Right renal pelvis (tissue), 4 donors: ENCODE measurements at regions not wholly inside any gene's neighbourhood (a gene's known extent, or its start where the extent isn't known, plus 50 kb on each side); places are given as distances from the start of the nearest gene placed in this dataset.

ENCODE experiments used
- DNase-seq, 4 donors: peaks; one replicate each; pipeline ENCODE4 v3.0.0-alpha.2; 2013; ENCODE audit warnings: low read depth in 4 of 4, low spot score in 3 of 4, missing footprints in 1 of 4

DNA sequence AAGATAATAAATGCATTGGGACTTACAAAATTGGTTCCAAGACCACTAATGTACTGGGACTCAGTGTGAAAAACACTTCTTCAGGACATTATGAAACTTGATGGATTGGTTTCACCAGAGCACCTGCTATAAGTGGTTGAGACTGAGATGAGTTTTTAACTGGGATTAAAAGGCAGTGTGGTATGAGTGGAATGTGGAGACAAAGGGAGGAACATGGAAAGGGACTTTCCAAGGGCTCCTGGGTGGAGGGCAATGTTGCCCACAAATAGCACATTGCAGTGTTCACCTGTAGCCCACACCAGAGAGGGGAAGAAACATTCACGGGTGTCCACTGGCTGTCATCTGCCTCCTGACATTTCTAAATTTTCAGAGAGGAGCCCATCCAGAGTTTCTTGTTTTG is 253.3 kb upstream of the TANK start:
- no peak for DNase-seq

DNA sequence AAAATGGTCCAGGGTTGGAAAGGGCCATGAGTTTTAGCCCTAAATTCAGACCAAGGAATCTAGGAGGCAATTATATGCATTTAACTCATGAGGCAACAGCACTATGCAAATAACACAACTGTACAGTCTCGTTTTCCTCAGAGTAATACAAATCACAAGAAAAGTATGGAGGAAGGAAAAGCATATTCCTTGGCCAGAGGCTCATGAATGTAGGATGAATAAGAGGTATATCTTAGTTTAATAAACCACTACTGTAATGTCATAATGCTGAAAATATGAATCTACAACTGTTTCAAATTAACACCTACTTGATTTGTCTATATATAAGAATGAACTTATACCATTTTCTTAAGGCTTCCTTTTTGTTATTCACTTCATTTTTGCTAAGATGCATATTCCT is 252.5 kb upstream of the TANK start:
- DNase-seq = no peak

DNA sequence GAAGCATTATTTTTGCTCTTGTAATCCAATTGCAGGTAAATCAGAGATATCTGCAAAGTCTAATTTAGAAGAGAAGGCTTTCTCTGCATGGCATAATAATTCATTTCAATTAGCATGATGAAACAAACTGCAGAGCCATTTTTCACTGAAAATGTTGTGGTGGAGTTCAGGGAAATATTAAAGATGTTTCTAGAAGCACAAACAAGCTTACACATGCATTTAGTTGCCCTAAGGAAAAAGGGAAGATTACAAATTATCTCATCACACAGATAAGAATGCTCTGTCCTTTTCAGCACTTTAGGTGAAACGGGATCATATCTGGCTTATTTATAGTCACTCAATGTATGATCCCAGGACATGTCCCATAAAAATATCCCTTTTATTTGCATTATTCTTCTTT is 252.1 kb upstream of the TANK start:
- DNase-seq = no peak

DNA sequence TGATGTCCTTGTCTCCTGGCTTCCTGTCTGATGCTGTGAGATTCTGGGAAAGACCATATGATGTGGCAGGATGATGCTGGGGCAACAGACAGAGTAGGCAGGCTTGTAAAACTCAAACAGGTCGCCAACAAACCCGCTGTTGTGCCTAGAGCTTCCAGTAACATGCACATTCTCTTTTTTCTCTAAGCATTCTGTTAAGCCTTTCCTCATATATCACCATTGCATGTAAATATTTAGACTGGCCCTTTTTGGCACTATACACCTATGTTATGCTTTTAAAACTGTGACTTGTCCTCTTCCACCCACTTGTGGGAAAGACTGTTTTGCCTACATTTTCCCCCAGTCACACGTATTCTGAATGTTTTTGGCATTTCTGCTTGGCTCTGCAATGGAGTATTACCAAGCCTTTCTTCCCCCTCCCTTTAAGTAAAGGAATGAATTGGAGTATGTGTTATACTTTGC is 250.4 kb upstream of the TANK start:
- no peak for DNase-seq

DNA sequence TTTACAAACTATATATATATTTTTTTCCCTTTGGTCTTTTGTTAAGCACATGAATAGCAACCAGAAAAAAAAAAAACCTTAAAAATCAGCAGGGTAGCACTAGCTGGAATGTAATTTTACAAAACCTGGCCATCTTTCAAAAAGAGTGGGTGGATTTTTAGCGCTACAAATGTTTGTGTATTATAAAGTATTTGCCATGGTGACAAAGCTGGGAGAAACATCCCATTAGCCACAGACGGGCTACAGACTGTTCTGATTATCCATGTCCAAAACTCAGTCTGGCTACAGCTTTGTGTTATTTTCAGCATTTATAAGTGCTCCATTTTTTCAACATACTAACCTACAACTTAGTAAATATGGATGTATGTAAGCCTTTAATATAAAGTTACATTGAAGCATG is 249.5 kb upstream of the TANK start:
- DNase-seq = no peak

DNA sequence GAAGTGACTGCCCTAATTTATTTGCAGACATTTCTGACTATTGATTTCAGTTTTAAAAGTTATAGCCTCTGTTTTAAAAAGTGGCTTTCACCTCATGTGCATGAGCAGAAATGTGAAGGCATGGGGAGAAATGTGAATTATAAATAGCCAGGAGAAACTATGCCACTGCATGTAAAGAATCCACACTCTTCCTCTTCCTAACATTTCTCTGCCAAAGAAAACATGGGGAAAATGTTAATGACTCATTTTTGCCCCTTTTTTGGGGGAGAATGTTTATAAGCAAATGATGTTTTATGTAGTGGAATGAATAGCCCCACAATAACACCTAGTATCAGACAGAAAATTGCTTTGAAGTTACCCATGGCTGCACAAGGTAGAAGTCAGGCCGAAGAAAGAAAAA is 249.0 kb upstream of the TANK start:
- DNase-seq = no peak

DNA sequence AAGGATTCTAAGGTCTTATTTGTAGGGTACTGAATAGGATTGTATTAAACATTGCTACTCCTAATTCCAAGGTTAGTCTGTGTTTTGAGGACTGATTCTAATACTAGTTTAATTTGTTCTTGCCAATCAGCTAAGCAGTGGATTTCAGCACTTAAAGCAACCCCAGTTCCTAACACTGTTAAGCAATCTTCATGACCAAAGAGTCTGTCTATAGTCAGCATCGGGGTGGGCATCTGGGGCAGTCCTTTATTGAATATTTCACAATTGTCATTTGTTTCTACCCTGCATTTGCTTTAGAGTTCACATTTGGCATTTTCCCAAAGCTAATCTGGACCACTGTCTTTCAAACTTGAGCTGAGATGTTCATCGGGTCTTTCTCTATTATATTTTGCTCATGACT is 248.0 kb upstream of the TANK start:
- no peak for DNase-seq

DNA sequence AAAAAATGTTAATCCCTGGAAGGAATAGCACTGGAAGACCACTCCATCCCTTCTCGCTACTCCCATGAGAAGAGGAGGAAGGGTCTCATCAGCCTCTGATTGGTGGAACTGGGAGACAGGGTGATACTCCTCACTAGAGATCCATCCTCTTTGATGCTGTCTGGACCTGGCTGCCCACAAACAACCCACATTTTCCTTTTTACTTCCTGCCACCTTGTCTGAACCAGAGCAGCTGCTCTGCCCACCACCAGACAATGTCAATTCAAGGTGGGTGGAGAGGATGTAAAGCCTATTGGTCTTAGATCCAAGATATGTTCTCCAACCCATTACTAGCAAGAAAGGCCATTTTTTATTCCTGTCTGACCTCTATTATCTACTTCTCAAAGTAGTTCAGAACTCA is 246.9 kb upstream of the TANK start:
- DNase-seq = no peak

DNA sequence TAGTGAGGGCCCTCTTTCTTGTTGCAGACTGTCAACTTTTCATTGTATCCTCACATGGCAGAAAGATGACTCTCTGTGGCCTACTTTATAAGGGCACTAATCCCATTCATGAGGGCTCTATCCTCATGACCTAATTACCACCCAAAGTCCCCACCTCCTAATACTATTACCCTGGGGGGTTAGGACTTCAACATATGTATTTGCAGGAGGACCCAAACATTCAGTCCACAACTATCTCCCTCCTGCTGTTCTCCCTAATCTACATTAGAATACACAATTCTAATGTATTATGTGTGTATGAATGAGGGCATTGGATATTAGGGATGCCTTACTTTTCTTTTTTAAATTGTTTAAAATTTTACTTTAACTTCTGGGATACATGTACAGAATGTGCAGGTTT is 246.0 kb upstream of the TANK start:
- DNase-seq = no peak

DNA sequence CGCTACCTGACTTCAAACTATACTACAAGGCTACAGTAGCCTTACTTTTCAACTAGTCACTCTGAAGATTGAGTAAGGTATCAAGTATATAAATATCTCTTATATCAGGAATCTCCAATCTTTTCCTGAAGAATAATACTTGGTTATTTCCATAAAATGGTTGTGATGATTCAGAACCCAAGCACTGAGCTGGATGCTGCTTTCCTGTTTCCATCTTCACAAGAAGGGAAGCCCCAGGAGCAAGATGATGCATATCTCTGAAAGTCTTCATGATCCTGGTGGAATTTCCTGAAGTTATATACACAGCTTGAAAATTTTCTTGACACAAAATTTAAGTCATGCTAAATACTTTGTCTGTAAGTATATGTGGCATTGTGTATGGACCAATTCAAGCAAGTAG is 243.9 kb upstream of the TANK start:
- DNase-seq = no peak

DNA sequence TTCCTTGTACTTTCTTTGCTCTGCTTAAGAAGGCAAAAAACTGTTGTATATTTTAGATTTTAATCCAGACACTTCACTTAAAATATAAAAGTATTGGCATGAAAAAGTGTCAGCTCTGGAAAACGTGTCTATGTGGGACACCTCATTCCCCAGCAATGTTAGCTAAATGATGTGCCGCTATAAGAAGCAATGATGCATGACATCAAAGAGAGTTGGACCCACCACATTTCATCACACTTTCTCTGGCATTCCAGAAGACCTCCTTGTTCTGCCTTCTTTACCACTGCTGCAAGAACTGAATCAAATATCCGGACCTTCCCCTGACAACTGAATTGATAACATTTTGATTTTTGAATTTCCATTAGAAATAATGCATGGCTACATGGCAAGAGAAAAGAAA is 242.4 kb upstream of the TANK start:
- no peak for DNase-seq

DNA sequence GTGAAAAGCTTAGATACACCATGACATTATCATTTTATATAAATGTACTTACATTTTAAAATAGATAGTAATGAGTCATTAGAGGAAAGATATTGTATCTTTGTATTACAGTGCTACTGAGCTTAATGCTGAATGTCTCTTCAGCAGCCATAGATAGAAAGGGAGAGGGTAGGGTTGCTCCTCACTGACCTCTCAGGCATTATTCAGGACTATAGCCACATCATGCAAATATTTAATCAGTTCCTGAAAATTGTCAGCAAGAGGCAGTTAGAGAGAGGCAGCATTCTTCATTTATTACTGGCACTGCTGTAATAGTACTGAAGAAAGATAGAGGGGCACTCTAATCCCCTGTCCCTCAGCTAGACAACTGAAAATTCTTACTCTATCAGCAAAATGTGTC is 242.0 kb upstream of the TANK start:
- no peak for DNase-seq

DNA sequence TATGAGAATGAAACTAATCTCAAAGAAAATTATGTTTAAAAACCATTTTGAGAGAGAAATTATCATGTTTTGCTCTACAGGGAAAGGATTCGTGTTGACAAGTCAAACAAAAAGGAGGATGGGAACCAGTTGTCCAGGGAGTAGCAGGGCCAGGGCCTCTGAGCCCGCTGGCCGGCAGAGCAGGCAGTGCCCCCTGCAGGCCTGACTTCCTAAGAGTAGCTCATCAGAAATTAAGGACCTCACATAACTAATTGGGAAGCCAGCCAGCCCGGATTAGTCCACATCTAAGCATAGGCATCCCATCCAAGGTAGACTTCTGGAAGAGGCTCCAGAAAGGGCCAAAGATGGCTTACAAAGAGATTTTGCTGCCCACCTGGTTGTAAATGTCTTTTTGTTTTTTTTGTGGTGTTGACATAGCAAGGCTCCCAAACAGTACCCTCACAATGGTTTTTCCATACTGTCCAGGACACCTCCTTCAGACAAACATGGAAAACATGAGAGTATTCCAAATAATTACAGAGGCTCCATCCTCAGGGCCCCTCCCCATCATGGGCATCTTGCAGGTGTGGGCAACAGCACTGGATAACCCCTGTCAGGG is 241.2 kb upstream of the TANK start:
- no peak for DNase-seq

DNA sequence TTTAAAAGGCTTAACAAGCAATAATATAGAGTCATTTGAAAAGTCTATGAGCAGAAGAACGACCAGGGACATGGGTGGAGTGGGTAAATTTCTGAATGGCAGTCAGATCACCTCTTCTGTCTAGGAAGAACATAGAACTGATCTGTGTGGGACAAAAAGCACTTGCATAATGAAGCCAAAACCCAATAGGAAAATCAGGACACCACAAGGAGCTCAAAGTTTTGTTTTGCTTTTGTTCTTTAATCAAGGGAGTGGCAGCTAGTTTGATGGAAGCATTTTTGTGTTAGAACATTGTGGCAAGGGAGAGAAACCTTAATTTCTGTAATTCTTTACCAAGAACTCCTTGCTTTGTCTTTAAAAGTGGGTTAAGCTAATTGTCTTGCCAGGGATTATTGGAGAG is 240.2 kb upstream of the TANK start:
- DNase-seq = no peak

DNA sequence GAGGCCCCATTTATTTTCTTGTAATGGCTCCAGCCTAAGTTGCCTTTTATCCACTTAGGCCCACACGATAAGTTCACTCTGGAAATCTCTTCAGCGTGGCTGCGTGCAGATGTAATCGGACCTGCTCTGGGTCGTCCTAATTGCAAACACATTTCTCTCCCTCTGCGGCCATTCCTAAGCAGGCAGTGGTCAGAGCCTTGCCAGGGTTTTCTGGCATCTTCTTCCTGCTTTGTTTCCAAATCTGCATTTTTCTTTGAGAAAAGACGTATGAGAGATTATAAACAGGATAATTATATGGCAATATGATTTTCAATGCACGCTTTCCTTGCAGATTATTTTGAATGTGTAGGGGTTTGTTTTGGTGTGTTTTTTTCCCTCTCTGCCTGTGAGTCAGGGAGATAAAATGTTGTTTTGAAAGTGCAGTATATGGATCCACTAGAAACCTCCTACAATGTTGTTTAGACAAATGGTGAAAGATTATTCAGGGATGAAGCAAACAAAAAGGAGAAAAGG is 239.4 kb upstream of the TANK start:
- no peak for DNase-seq

DNA sequence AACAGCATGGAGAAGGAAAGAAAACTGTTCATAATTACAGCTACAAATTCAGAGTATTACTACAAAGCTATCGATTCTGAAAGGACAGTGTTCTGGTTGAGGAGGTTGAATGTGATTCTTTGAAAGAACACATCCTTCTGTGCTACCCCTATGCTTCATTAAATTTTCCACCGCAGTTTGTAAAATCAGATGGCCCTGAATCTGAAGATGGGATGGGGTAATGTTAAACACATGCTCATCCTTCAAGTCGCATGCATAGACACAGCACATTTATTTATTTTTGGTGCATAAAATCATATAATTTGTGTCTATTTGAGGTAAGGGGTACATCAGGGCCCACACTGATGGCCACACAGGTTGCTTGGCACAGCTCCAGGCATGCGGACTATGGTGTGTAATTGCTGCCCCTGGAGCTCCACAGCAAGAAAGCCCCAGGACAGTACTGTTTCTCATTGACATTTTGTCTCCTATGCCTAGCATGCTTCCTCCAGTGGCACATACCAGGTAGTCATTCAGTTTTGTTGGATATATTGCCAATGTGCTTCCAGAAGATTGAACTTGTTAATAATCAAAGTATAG is 238.8 kb upstream of the TANK start:
- DNase-seq = no peak

DNA sequence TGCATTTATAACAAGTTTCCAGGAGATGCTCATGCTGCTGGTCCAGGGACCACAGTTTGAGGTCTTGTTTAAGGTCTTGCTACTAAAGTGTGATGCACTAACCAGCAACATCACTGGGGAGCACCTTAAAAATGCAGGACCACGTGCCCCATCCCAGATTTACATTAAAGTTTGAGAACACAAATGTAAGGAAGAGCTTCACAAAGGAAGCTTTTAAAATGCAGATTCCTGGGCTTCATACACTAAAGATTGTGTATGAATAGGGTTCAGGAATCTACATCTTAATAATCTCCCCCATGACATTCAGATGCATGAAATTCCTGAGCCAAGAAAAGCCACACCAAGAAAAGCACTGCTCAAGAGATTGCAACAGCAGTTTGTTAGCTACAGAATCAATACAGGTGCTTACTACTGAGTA is 235.3 kb upstream of the TANK start:
- DNase-seq = no peak

DNA sequence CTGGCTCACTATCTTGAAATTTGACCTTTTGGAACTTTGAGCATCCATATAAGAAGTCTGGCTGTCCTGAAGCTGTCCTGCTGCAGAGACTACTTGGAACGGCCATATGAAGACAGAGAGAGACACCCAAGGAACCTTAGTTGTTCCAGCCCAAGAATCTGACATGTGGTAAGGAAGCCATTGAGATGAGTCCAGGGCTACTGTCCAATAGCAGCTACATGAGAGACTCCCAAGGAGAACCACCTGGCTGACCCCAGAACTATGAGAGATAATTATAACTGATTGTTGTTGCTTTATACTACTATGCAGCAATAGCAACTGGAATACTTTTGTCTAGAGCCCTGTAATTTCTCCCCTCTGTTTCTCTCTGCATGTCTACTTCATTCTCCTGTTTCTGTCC is 234.3 kb upstream of the TANK start:
- no peak for DNase-seq

DNA sequence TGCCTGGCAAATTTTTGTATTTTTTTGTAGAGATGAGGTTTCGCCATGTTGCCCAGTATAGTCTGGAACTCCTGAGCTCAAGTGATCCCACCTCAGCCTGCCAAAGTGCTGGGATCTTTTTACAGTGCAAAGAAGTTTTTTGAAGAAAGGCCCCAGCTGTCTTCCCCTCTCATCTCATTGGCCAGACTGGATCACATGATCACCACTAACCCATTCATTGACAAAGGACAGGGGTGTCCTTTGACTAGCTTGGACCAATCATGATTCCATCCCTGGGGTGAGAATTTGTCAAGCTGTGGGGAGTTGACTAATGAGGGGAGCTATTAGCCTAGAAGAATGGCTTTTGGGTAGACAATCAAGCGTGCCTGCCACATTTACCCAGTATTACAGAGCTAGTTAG is 232.9 kb upstream of the TANK start:
- DNase-seq = no peak

DNA sequence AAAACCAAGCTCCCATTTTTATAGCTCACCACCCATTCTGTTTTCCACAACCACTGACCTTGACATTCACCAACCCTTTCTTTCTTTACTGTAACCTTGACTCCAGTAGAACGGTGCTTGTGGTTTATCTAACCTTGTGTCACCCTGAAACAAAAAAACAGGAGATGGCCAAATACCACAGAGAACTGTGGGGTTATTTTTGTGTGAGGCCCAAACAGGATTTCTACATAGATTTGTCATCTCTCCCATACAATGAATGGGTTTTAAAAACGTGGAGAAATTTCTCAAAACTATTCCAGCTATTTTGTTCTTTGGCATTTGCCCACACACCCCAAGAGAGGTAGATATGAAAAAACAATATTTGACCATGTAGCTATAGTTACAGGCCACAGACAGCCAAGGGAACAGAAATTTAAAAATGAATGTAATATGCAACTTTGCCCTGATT is 231.3 kb upstream of the TANK start:
- DNase-seq = no peak

DNA sequence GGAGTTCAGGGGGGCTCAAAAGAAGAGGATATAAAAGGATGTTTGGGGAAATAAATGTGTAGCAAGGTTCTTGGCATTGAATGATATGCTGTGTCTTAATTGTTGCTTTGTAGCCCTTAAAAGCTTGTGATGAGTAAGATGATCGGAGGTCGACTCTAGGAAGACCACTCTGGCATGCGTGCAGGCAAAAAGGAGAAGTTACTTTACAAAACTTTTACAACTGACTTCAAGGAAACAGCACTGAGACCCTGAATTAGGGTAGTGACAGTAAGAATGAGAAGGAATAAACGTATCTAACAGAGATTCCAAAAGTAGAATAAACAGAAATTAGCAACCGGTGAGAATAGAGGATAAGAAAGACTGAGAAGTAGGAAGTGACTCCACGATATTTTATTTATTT is 228.7 kb upstream of the TANK start:
- no peak for DNase-seq

DNA sequence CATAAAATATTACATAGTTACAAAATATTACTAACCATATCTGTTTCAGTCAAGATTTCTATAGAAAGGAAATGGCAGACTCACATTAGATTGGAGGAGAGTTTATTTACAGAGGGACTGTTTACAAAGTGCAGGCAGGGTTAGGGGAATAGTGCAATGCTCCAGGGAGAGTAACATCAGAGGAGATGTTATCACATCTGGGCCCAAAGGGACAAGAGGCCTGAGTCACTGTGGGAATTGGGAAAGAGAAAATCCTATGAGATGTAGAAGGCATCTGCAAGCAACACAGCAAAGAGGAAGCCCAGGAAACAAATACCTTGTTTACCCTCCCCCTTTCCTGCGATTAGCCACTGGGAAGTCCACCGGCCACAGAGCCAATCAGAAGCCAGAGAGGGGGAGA is 227.3 kb upstream of the TANK start:
- DNase-seq = no peak

DNA sequence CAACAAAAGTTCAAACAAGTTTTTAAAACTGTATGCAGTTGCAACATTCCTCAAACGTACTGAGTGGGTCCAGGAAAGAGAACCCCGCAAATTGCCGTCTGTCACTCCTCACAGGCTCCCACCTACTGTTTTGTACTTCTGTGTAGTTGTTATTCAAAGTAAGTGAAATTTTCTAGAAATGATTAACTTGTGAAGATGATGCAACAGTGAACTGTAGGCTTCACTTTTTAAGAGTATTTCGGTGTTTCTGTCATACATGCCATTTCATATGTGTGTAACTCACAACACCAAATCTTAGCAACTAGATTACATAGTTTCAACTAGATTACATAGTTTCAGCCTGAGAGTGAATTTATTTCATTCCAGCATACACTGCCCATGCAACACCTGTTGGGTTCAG is 226.0 kb upstream of the TANK start:
- DNase-seq = no peak
